ENCODE measurements at regions not wholly inside any gene's neighbourhood (a gene's known extent, or its start where the extent isn't known, plus 50 kb on each side); places are given as distances from the start of the nearest gene placed in this dataset.

GRCh38 chr5:93892481-93892880 is 151.1 kb upstream of the POU5F2 start:
- intact Hi-C loops (cut with micrococcal nuclease; ENCODE audit: unreplicated experiment), result no loop called here
- no peaks in the 10 kb centered on the region for H3K27me3 ChIP-seq (replicated peaks; ENCODE audit: insufficient read depth, low read depth, low read length, poor library complexity)
- H3K27ac ChIP-seq (ENCODE audit: low read depth, low read length, poor library complexity, severe bottlenecking), result no peak overlapping the region
- no peaks in the 10 kb centered on the region for H3K9me3 ChIP-seq (ENCODE audit: low read depth, low read length, poor library complexity, severe bottlenecking)
- H3K36me3 ChIP-seq (ENCODE audit: insufficient read depth, low read length, poor library complexity, severe bottlenecking), result no peaks in the 10 kb centered on the region
- DNase-seq (ENCODE audit: low spot score), result no peak
- H3K4me3 ChIP-seq (ENCODE audit: low read depth, low read length, poor library complexity, severe bottlenecking), result no peak overlapping the region
- BruUV-seq (replicated peaks), result no TSS peak
- CTCF ChIA-PET, result no interaction called here
- no peaks in the 10 kb centered on the region for H3K4me1 ChIP-seq (ENCODE audit: insufficient read depth, low read length, poor library complexity, severe bottlenecking)
- POLR2A ChIA-PET (ENCODE audit: low non-redundant PET), result no interaction called here
- TF ChIP-seq CTCF (conservative IDR thresholded peaks at IDR 0.05; ENCODE audit: low read depth, low read length) (no peak), EZH2 (IDR thresholded peaks at IDR 0.05; ENCODE audit: borderline replicate concordance, low read depth, low read length, poor library complexity, severe bottlenecking) (no peak)

- H3K4me3 ChIP-seq (ENCODE audit: low read depth, low read length, poor library complexity, severe bottlenecking), result no peak overlapping the region
- POLR2A ChIA-PET (ENCODE audit: low non-redundant PET), result no interaction called here
- no peaks in the 10 kb centered on the region for H3K4me1 ChIP-seq (ENCODE audit: insufficient read depth, low read length, poor library complexity, severe bottlenecking)
- no peaks in the 10 kb centered on the region for H3K36me3 ChIP-seq (ENCODE audit: insufficient read depth, low read length, poor library complexity, severe bottlenecking)
- no peak overlapping the region for H3K27ac ChIP-seq (ENCODE audit: low read depth, low read length, poor library complexity, severe bottlenecking)
- H3K27me3 ChIP-seq (replicated peaks; ENCODE audit: insufficient read depth, low read depth, low read length, poor library complexity), result no peaks in the 10 kb centered on the region
- H3K9me3 ChIP-seq (ENCODE audit: low read depth, low read length, poor library complexity, severe bottlenecking), result no peaks in the 10 kb centered on the region
- CTCF ChIA-PET, result no interaction called here
- BruUV-seq (replicated peaks), result no TSS peak
- TF ChIP-seq EZH2 (IDR thresholded peaks at IDR 0.05; ENCODE audit: borderline replicate concordance, low read depth, low read length, poor library complexity, severe bottlenecking) (no peak), CTCF (conservative IDR thresholded peaks at IDR 0.05; ENCODE audit: low read depth, low read length) (no peak)
- intact Hi-C loops (cut with micrococcal nuclease; ENCODE audit: unreplicated experiment), result no loop called here
- DNase-seq (ENCODE audit: low spot score), result no peak
Observed at GRCh38 chr5:93891491-93892480, 150.4 kb upstream of the POU5F2 start.

GRCh38 chr5:93890657-93891056 is 149.3 kb upstream of the POU5F2 start:
- no peaks in the 10 kb centered on the region for H3K4me1 ChIP-seq (ENCODE audit: insufficient read depth, low read length, poor library complexity, severe bottlenecking)
- H3K27me3 ChIP-seq (replicated peaks; ENCODE audit: insufficient read depth, low read depth, low read length, poor library complexity), result no peaks in the 10 kb centered on the region
- H3K4me3 ChIP-seq (ENCODE audit: low read depth, low read length, poor library complexity, severe bottlenecking), result no peak overlapping the region
- no peaks in the 10 kb centered on the region for H3K36me3 ChIP-seq (ENCODE audit: insufficient read depth, low read length, poor library complexity, severe bottlenecking)
- intact Hi-C loops (cut with micrococcal nuclease; ENCODE audit: unreplicated experiment), result no loop called here
- no peaks in the 10 kb centered on the region for H3K9me3 ChIP-seq (ENCODE audit: low read depth, low read length, poor library complexity, severe bottlenecking)
- DNase-seq (ENCODE audit: low spot score), result no peak
- H3K27ac ChIP-seq (ENCODE audit: low read depth, low read length, poor library complexity, severe bottlenecking), result no peak overlapping the region
- ChIA-PET CTCF (no interaction called here), POLR2A (ENCODE audit: low non-redundant PET) (no interaction called here)
- BruUV-seq (replicated peaks), result no TSS peak
- no peak for TF ChIP-seq CTCF (conservative IDR thresholded peaks at IDR 0.05; ENCODE audit: low read depth, low read length)

Data from A673 (cell line).